ENCODE measurements at regions not wholly inside any gene's neighbourhood (a gene's known extent, or its start where the extent isn't known, plus 50 kb on each side); places are given as distances from the start of the nearest gene placed in this dataset.

- H3K36me3 Mint-ChIP-seq (ENCODE audit: low read depth, unreplicated experiment) = no peaks in the 10 kb centered on the region
- no peaks in the 10 kb centered on the region for H3K27me3 Mint-ChIP-seq (ENCODE audit: unreplicated experiment)
- no peak for DNase-seq (ENCODE audit: low spot score)
- no peaks in the 10 kb centered on the region for H3K4me1 Mint-ChIP-seq (ENCODE audit: unreplicated experiment)
- no peaks in the 10 kb centered on the region for H3K9me3 Mint-ChIP-seq (ENCODE audit: unreplicated experiment)
- no peak for TF ChIP-seq CTCF (IDR thresholded peaks at IDR 0.05; ENCODE audit: unreplicated experiment)
- H3K27ac Mint-ChIP-seq (ENCODE audit: unreplicated experiment) = no peak overlapping the region
- no peak overlapping the region for H3K4me3 Mint-ChIP-seq (ENCODE audit: unreplicated experiment)
These were observed 332.9 kb upstream of the NT5C1B start for GRCh38 chr2:18922276-18922675.

GRCh38 chr2:18918280-18918679, 328.9 kb upstream of the NT5C1B start:
- Mint-ChIP-seq H3K36me3 (ENCODE audit: low read depth, unreplicated experiment) (no peaks in the 10 kb centered on the region), H3K9me3 (ENCODE audit: unreplicated experiment) (no peaks in the 10 kb centered on the region), H3K4me3 (ENCODE audit: unreplicated experiment) (no peak overlapping the region), H3K4me1 (ENCODE audit: unreplicated experiment) (no peaks in the 10 kb centered on the region), H3K27me3 (ENCODE audit: unreplicated experiment) (no peaks in the 10 kb centered on the region), H3K27ac (ENCODE audit: unreplicated experiment) (no peak overlapping the region)
- no peak for TF ChIP-seq CTCF (IDR thresholded peaks at IDR 0.05; ENCODE audit: unreplicated experiment)
- DNase-seq (ENCODE audit: low spot score) = no peak

GRCh38 chr2:18915227-18915626, 325.9 kb upstream of the NT5C1B start:
- Mint-ChIP-seq H3K27ac (ENCODE audit: unreplicated experiment) (no peak overlapping the region), H3K36me3 (ENCODE audit: low read depth, unreplicated experiment) (no peaks in the 10 kb centered on the region), H3K9me3 (ENCODE audit: unreplicated experiment) (no peaks in the 10 kb centered on the region), H3K4me1 (ENCODE audit: unreplicated experiment) (peaks cover 7% of the 10 kb centered on the region), H3K4me3 (ENCODE audit: unreplicated experiment) (no peak overlapping the region), H3K27me3 (ENCODE audit: unreplicated experiment) (no peaks in the 10 kb centered on the region)
- no peak for TF ChIP-seq CTCF (IDR thresholded peaks at IDR 0.05; ENCODE audit: unreplicated experiment)
- no peak for DNase-seq (ENCODE audit: low spot score)

GRCh38 chr2:18913512-18913911, 324.1 kb upstream of the NT5C1B start:
- DNase-seq (ENCODE audit: low spot score) = no peak
- H3K27me3 Mint-ChIP-seq (ENCODE audit: unreplicated experiment) = no peaks in the 10 kb centered on the region
- no peak overlapping the region for H3K27ac Mint-ChIP-seq (ENCODE audit: unreplicated experiment)
- no peak for TF ChIP-seq CTCF (IDR thresholded peaks at IDR 0.05; ENCODE audit: unreplicated experiment)
- no peaks in the 10 kb centered on the region for H3K9me3 Mint-ChIP-seq (ENCODE audit: unreplicated experiment)
- H3K4me1 Mint-ChIP-seq (ENCODE audit: unreplicated experiment) = peaks cover 11% of the 10 kb centered on the region
- H3K36me3 Mint-ChIP-seq (ENCODE audit: low read depth, unreplicated experiment) = no peaks in the 10 kb centered on the region
- H3K4me3 Mint-ChIP-seq (ENCODE audit: unreplicated experiment) = no peak overlapping the region

- no peak overlapping the region for H3K27ac Mint-ChIP-seq (ENCODE audit: unreplicated experiment)
These were observed 323.0 kb upstream of the NT5C1B start for GRCh38 chr2:18912225-18912888.

More at GRCh38 chr2:18912225-18912888, 323.0 kb upstream of the NT5C1B start:
- Mint-ChIP-seq H3K9me3 (ENCODE audit: unreplicated experiment) (no peaks in the 10 kb centered on the region), H3K4me1 (ENCODE audit: unreplicated experiment) (peaks cover 14% of the 10 kb centered on the region), H3K27me3 (ENCODE audit: unreplicated experiment) (no peaks in the 10 kb centered on the region), H3K36me3 (ENCODE audit: low read depth, unreplicated experiment) (no peaks in the 10 kb centered on the region), H3K4me3 (ENCODE audit: unreplicated experiment) (no peak overlapping the region)
- TF ChIP-seq CTCF (IDR thresholded peaks at IDR 0.05; ENCODE audit: unreplicated experiment) = no peak
- DNase-seq (ENCODE audit: low spot score) = no peak
